Gastrocnemius medialis (tissue), 4 donors: ENCODE measurements at regions not wholly inside any gene's neighbourhood (a gene's known extent, or its start where the extent isn't known, plus 50 kb on each side); places are given as distances from the start of the nearest gene placed in this dataset.

Experiments
- ATAC-seq, 2 donors: fragments of 150-250 bp; one replicate each; pipeline ENCODE4 v1.9.1; 2016
- DNase-seq, 2 donors: peaks; one replicate each; pipeline ENCODE4 v3.0.0-alpha.2; 2019
- H3K27ac ChIP-seq, 4 donors: fragments of 200-600 bp; sonication (generic); 1 replicate in 1 of 4; 2 replicates in 3 of 4; pipeline ENCODE4 v1.5.1; 2016 to 2018; ENCODE audit warnings: mild to moderate bottlenecking in 2 of 4, moderate library complexity in 1 of 4
- H3K27me3 ChIP-seq, 3 donors: fragments of 200-600 bp; sonication (generic) in 2 of 3; 1 replicate in 1 of 3; 2 replicates in 2 of 3; pipeline versions ENCODE4 v1.5.1 to v1.6.0; 2016 to 2019; ENCODE audit warnings: mild to moderate bottlenecking in 1 of 3, moderate library complexity in 1 of 3
- H3K36me3 ChIP-seq, 2 donors: fragments of 200-600 bp; sonication (generic) in 1 of 2; one replicate each; pipeline ENCODE4 v1.5.1; 2017 to 2018
- H3K4me1 ChIP-seq, 2 donors: fragments of 200-600 bp; sonication (generic) in 1 of 2; one replicate each; pipeline ENCODE4 v1.5.1; 2016 to 2017; ENCODE audit warnings: mild to moderate bottlenecking in 2 of 2
- H3K4me3 ChIP-seq, 4 donors: fragments of 200-600 bp; sonication (generic) in 3 of 4; 1 replicate in 1 of 4; 2 replicates in 3 of 4; pipeline ENCODE4 v1.5.1; 2016 to 2019; ENCODE audit warnings: mild to moderate bottlenecking in 2 of 4
- H3K9me3 ChIP-seq, 3 donors: fragments of 200-600 bp; sonication (generic) in 2 of 3; 1 replicate in 1 of 3; 2 replicates in 2 of 3; pipeline ENCODE4 v1.5.1; 2016 to 2019
- POLR2A ChIP-seq, 2 donors: fragments of 450-650 bp; IDR thresholded peaks; one replicate each; pipeline ENCODE4 v1.6.1; 2017; ENCODE audit warnings: antibody characterized with exemption in 2 of 2, mild to moderate bottlenecking in 2 of 2, moderate library complexity in 2 of 2
- in situ Hi-C, 4 donors: fragments of 200-750 bp; cut with MboI; loops; one replicate each; pipeline versions ENCODE4 v1.15.0 to v1.8.0; 2017; ENCODE audit warnings: low sequenced_read_pairs in 4 of 4
- intact Hi-C: fragments of 100-400 bp; cut with DNase I; formaldehyde crosslinking; loops from one replicate; pipeline ENCODE4 v1.15.1; 2023; ENCODE audit warnings: low total_unique reads
- TF ChIP-seq, protein P1 (sequence below), 5 experiments: fragments of 450-650 bp in 3 of 5; fragments of 200-600 bp in 2 of 5; sonication (generic) in 2 of 5; IDR thresholded peaks in 4 of 5; conservative IDR thresholded peaks in 1 of 5; 1 replicate in 4 of 5; 2 replicates in 1 of 5; pipeline ENCODE4 v1.5.1; 2016 to 2019; ENCODE audit warnings: antibody characterized with exemption in 5 of 5, mild to moderate bottlenecking in 3 of 5, moderate library complexity in 3 of 5

- intact Hi-C loops (no loop called here), in situ Hi-C loops (no loop called here)
- no peak for DNase-seq
- Histone ChIP-seq H3K36me3 (no peaks in the 10 kb centered on the region), H3K9me3 (no peaks in the 10 kb centered on the region), H3K27me3 (no peaks in the 10 kb centered on the region), H3K4me1 (peaks cover 0 to 3% of the 10 kb centered on the region in 2 donors), H3K4me3 (no peak overlapping the region), H3K27ac (no peak overlapping the region)
- TF ChIP-seq, protein P1, sequence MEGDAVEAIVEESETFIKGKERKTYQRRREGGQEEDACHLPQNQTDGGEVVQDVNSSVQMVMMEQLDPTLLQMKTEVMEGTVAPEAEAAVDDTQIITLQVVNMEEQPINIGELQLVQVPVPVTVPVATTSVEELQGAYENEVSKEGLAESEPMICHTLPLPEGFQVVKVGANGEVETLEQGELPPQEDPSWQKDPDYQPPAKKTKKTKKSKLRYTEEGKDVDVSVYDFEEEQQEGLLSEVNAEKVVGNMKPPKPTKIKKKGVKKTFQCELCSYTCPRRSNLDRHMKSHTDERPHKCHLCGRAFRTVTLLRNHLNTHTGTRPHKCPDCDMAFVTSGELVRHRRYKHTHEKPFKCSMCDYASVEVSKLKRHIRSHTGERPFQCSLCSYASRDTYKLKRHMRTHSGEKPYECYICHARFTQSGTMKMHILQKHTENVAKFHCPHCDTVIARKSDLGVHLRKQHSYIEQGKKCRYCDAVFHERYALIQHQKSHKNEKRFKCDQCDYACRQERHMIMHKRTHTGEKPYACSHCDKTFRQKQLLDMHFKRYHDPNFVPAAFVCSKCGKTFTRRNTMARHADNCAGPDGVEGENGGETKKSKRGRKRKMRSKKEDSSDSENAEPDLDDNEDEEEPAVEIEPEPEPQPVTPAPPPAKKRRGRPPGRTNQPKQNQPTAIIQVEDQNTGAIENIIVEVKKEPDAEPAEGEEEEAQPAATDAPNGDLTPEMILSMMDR (IDR thresholded peaks at IDR 0.05 in 4 of 5, conservative IDR thresholded peaks at IDR 0.05 in 1 of 5), result no peak
- TF ChIP-seq POLR2A (IDR thresholded peaks at IDR 0.05), result no peak
- ATAC-seq, result no peak
These were observed 84.0 kb downstream of the RSL24D1 start for GRCh38 chr15:55112706-55113105.

DNA sequence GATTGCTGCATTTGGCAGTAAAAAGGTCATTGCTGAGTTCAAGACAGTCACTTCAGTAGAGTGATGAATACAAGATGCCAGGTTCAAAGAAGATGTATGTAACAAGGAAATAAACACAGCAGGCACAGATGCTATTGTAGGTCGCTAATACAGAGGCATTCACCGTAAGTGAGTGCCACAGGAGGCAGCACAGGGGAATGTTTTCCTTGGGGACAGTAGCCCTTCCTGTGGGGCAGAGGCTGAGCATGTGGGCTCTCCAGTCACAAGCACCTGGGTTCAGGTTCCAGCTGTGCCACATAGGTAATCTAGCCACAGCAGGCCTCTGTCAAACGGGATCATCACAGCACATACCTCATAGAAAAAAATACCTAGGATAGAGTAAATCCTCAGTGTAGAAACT, 86.3 kb downstream of the RSL24D1 start:
- no peaks in the 10 kb centered on the region for H3K27me3 ChIP-seq
- intact Hi-C loops, result no loop called here
- ATAC-seq, result no peak
- H3K4me1 ChIP-seq, result peaks cover 0 to 3% of the 10 kb centered on the region in 2 donors
- H3K4me3 ChIP-seq, result no peak overlapping the region
- H3K9me3 ChIP-seq, result no peaks in the 10 kb centered on the region
- H3K27ac ChIP-seq, result no peak overlapping the region
- no peaks in the 10 kb centered on the region for H3K36me3 ChIP-seq
- DNase-seq, result no peak
- in situ Hi-C loops, result no loop called here
- TF ChIP-seq POLR2A (IDR thresholded peaks at IDR 0.05), result no peak
- TF ChIP-seq, protein P1 (IDR thresholded peaks at IDR 0.05 in 4 of 5, conservative IDR thresholded peaks at IDR 0.05 in 1 of 5), result no peak

GRCh38 chr15:55108858-55109518, 87.8 kb downstream of the RSL24D1 start:
- H3K4me3 ChIP-seq, result no peak overlapping the region
- peak in 1 of 2 donors; percentile 60 for ATAC-seq
- no peaks in the 10 kb centered on the region for H3K27me3 ChIP-seq
- no peaks in the 10 kb centered on the region for H3K36me3 ChIP-seq
- no peaks in the 10 kb centered on the region for H3K9me3 ChIP-seq
- peaks cover 0 to 3% of the 10 kb centered on the region in 2 donors for H3K4me1 ChIP-seq
- in situ Hi-C loops, result no loop called here
- no peak overlapping the region for H3K27ac ChIP-seq
- intact Hi-C loops, result loop anchor here (5.0 kb wide), 1 partner anchor 1147 kb away; no protein-coding TSS in a partner anchor
- TF ChIP-seq, protein P1 (IDR thresholded peaks at IDR 0.05 in 4 of 5, conservative IDR thresholded peaks at IDR 0.05 in 1 of 5), result peak; percentile 39 to 61 (median 47)
- TF ChIP-seq POLR2A (IDR thresholded peaks at IDR 0.05), result no peak
- DNase-seq, result peak; percentile 20 to 52

DNA sequence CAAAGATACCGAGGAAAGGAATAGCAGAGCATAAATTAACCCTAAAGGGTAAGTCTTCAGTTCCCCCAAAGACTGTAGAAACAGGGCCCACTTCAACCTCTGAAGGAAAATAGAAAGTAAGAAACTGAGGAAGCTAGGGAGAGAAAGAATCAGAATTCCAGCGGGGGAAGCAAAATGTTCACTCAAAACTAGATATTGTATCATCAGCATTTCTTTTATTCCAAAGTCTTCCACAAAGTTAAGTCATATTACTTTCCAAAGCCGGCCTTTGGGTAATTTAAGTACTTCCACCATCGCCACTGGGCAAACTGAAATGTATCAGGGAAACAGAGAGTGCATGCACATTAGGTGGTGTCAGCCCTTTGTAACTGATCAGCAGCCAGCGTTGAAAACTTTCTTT, 88.3 kb downstream of the RSL24D1 start:
- no peak for ATAC-seq
- H3K9me3 ChIP-seq, result no peaks in the 10 kb centered on the region
- no peaks in the 10 kb centered on the region for H3K27me3 ChIP-seq
- intact Hi-C loops (loop anchor here (5.0 kb wide), 1 partner anchor 1146 kb away; no protein-coding TSS in a partner anchor), in situ Hi-C loops (no loop called here)
- H3K4me3 ChIP-seq, result no peak overlapping the region
- H3K36me3 ChIP-seq, result no peaks in the 10 kb centered on the region
- H3K4me1 ChIP-seq, result peaks cover 0 to 3% of the 10 kb centered on the region in 2 donors
- TF ChIP-seq POLR2A (IDR thresholded peaks at IDR 0.05), result no peak
- TF ChIP-seq, protein P1 (IDR thresholded peaks at IDR 0.05 in 4 of 5, conservative IDR thresholded peaks at IDR 0.05 in 1 of 5), result no peak
- no peak overlapping the region for H3K27ac ChIP-seq
- DNase-seq, result no peak
